Neural cell (in vitro differentiated cells): ENCODE measurements at regions not wholly inside any gene's neighbourhood (a gene's known extent, or its start where the extent isn't known, plus 50 kb on each side); places are given as distances from the start of the nearest gene placed in this dataset.

Source experiments
- H2AFZ ChIP-seq: fragments of 200-600, 300-800 bp; sonication (generic), shearing (Covaris generic); 2 replicates; pipeline ENCODE4 v1.6.0; 2014; ENCODE audit warnings: low read depth, mild to moderate bottlenecking, antibody characterized with exemption, low read length, moderate library complexity
- H3F3A ChIP-seq: fragments of 200-600 bp; shearing (Covaris generic); 2 replicates; pipeline ENCODE4 v1.6.1; 2016; ENCODE audit warnings: mild to moderate bottlenecking, moderate library complexity, mixed read lengths, antibody characterized with exemption, low read length; ENCODE audit not compliant: insufficient read depth, poor library complexity, severe bottlenecking
- H3K27ac ChIP-seq: fragments of 200-600, 300-800 bp; sonication (generic), shearing (Covaris generic); 2 replicates; pipeline ENCODE4 v1.5.1; 2014; ENCODE audit warnings: mild to moderate bottlenecking, low read length, moderate library complexity
- H3K27me3 ChIP-seq: fragments of 300-800, 200-600 bp; sonication (generic), shearing (Covaris generic); 2 replicates; pipeline ENCODE4 v1.6.0; 2014; ENCODE audit warnings: mild to moderate bottlenecking, low read depth, low read length, moderate library complexity; ENCODE audit not compliant: insufficient read depth
- H3K36me3 ChIP-seq: fragments of 300-800, 200-600 bp; sonication (generic), shearing (Covaris generic); 2 replicates; pipeline ENCODE4 v1.5.1; 2014; ENCODE audit warnings: mild to moderate bottlenecking, antibody characterized with exemption, low read length, moderate library complexity; ENCODE audit not compliant: insufficient read depth
- H3K4me2 ChIP-seq: fragments of 300-800, 200-600 bp; sonication (generic), shearing (Covaris generic); 2 replicates; pipeline ENCODE4 v1.6.0; 2014; ENCODE audit warnings: mild to moderate bottlenecking, low read length
- H3K4me3 ChIP-seq: fragments of 300-800, 200-600 bp; sonication (generic), shearing (Covaris generic); 2 replicates; pipeline ENCODE4 v1.5.1; 2014; ENCODE audit warnings: mild to moderate bottlenecking, low read length, moderate library complexity
- H3K79me2 ChIP-seq: fragments of 200-600 bp; shearing (Covaris generic); replicated peaks from 2 replicates; pipeline ENCODE4 v1.6.0; 2014; ENCODE audit warnings: mild to moderate bottlenecking, low read length, moderate library complexity; ENCODE audit not compliant: insufficient read depth
- H3K9ac ChIP-seq: fragments of 300-800, 200-600 bp; sonication (generic), shearing (Covaris generic); 2 replicates; pipeline ENCODE4 v1.6.1; 2016; ENCODE audit warnings: mild to moderate bottlenecking, low read length, mixed read lengths
- H3K9me2 ChIP-seq: fragments of 200-600 bp; shearing (Covaris generic); 2 replicates; pipeline ENCODE4 v1.6.1; 2016; ENCODE audit warnings: mild to moderate bottlenecking, low read length, mixed read lengths; ENCODE audit not compliant: insufficient read depth
- H3K9me3 ChIP-seq: fragments of 200-600, 300-800 bp; sonication (generic), shearing (Covaris generic); 2 replicates; pipeline ENCODE4 v1.6.1; 2016; ENCODE audit warnings: mild to moderate bottlenecking, mixed run types, low read length, moderate library complexity, mixed read lengths
- H4K20me1 ChIP-seq: fragments of 200-600 bp; shearing (Covaris generic); 2 replicates; pipeline ENCODE4 v1.6.1; 2016; ENCODE audit warnings: mild to moderate bottlenecking, mixed run types; ENCODE audit not compliant: insufficient read depth
- EP300 ChIP-seq: fragments of 450-650 bp; conservative IDR thresholded peaks from 2 replicates; pipeline ENCODE4 v1.6.1; 2014; ENCODE audit warnings: antibody characterized with exemption, mild to moderate bottlenecking, moderate library complexity; ENCODE audit not compliant: poor library complexity, severe bottlenecking
- EZH2 ChIP-seq: fragments of 200-600, 300-800 bp; shearing (Covaris generic), sonication (generic); IDR thresholded peaks from 2 replicates; pipeline ENCODE4 v1.6.1; 2014; ENCODE audit warnings: antibody characterized with exemption, low read length, borderline replicate concordance, mild to moderate bottlenecking; ENCODE audit not compliant: insufficient read depth, poor library complexity, severe bottlenecking
- MXI1 ChIP-seq: fragments of 450-650 bp; conservative IDR thresholded peaks from 2 replicates; pipeline ENCODE4 v1.6.1; 2014; ENCODE audit warnings: antibody characterized with exemption, mild to moderate bottlenecking; ENCODE audit not compliant: poor library complexity, severe bottlenecking
- POLR2AphosphoS5 ChIP-seq: IDR thresholded peaks from 2 replicates; pipeline ENCODE4 v1.6.1; 2012
- RAD21 ChIP-seq: fragments of 450-650 bp; conservative IDR thresholded peaks from 2 replicates; pipeline ENCODE4 v1.6.1; 2014; ENCODE audit warnings: antibody characterized with exemption, mild to moderate bottlenecking, moderate library complexity
- SMC3 ChIP-seq: fragments of 450-650 bp; conservative IDR thresholded peaks from 2 replicates; pipeline ENCODE4 v1.6.1; 2014; ENCODE audit warnings: antibody characterized with exemption, mild to moderate bottlenecking, moderate library complexity; ENCODE audit not compliant: poor library complexity
- TAF1 ChIP-seq: IDR thresholded peaks from 2 replicates; pipeline ENCODE4 v1.6.1; 2012; ENCODE audit warnings: low read depth
- TF ChIP-seq, protein P1 (sequence below): IDR thresholded peaks from 2 replicates; pipeline ENCODE4 v1.6.1; 2012; ENCODE audit warnings: borderline replicate concordance
- TF ChIP-seq, protein P2 (sequence below): fragments of 450-650 bp; IDR thresholded peaks from 2 replicates; pipeline ENCODE4 v1.5.1; 2014; ENCODE audit warnings: antibody characterized with exemption, mild to moderate bottlenecking, moderate library complexity; ENCODE audit not compliant: poor library complexity, severe bottlenecking

DNA sequence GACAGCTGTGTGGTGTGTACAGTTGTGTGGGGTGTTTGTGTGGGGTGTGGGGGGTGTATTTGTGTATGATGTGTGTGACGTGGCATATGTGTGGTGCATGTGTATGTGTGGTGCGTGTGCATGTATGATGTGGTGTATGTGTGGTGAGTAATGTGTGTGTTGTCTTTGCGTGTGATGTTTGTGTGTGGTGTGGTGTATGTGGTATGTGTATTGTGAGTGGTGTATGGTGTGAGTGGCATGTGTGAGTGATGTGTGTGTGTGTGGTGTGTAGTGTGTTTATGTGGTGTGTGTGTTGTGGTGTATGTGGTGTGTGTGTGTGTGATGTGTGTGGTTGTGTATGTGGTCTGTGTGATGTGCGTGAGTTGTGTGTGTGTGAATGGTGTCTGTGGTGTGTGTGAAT, 191.1 kb downstream of the MELK start:
- no peak overlapping the region for H3K4me2 ChIP-seq
- no peaks in the 10 kb centered on the region for H3F3A ChIP-seq
- no peaks in the 10 kb centered on the region for H3K9me3 ChIP-seq
- H3K27ac ChIP-seq = no peak overlapping the region
- H3K27me3 ChIP-seq = no peaks in the 10 kb centered on the region
- H4K20me1 ChIP-seq = no peaks in the 10 kb centered on the region
- no peaks in the 10 kb centered on the region for H3K79me2 ChIP-seq
- H3K9me2 ChIP-seq = no peaks in the 10 kb centered on the region
- no peak overlapping the region for H3K4me3 ChIP-seq
- no peaks in the 10 kb centered on the region for H3K36me3 ChIP-seq
- no peak overlapping the region for H2AFZ ChIP-seq
- TF ChIP-seq EZH2 = no peak
- TF ChIP-seq POLR2AphosphoS5 = no peak
- no peak for TF ChIP-seq RAD21
- TF ChIP-seq TAF1 = no peak
- TF ChIP-seq, protein P1, sequence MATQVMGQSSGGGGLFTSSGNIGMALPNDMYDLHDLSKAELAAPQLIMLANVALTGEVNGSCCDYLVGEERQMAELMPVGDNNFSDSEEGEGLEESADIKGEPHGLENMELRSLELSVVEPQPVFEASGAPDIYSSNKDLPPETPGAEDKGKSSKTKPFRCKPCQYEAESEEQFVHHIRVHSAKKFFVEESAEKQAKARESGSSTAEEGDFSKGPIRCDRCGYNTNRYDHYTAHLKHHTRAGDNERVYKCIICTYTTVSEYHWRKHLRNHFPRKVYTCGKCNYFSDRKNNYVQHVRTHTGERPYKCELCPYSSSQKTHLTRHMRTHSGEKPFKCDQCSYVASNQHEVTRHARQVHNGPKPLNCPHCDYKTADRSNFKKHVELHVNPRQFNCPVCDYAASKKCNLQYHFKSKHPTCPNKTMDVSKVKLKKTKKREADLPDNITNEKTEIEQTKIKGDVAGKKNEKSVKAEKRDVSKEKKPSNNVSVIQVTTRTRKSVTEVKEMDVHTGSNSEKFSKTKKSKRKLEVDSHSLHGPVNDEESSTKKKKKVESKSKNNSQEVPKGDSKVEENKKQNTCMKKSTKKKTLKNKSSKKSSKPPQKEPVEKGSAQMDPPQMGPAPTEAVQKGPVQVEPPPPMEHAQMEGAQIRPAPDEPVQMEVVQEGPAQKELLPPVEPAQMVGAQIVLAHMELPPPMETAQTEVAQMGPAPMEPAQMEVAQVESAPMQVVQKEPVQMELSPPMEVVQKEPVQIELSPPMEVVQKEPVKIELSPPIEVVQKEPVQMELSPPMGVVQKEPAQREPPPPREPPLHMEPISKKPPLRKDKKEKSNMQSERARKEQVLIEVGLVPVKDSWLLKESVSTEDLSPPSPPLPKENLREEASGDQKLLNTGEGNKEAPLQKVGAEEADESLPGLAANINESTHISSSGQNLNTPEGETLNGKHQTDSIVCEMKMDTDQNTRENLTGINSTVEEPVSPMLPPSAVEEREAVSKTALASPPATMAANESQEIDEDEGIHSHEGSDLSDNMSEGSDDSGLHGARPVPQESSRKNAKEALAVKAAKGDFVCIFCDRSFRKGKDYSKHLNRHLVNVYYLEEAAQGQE = no peak
- TF ChIP-seq, protein P2, sequence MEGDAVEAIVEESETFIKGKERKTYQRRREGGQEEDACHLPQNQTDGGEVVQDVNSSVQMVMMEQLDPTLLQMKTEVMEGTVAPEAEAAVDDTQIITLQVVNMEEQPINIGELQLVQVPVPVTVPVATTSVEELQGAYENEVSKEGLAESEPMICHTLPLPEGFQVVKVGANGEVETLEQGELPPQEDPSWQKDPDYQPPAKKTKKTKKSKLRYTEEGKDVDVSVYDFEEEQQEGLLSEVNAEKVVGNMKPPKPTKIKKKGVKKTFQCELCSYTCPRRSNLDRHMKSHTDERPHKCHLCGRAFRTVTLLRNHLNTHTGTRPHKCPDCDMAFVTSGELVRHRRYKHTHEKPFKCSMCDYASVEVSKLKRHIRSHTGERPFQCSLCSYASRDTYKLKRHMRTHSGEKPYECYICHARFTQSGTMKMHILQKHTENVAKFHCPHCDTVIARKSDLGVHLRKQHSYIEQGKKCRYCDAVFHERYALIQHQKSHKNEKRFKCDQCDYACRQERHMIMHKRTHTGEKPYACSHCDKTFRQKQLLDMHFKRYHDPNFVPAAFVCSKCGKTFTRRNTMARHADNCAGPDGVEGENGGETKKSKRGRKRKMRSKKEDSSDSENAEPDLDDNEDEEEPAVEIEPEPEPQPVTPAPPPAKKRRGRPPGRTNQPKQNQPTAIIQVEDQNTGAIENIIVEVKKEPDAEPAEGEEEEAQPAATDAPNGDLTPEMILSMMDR = no peak
- TF ChIP-seq MXI1 = no peak
- TF ChIP-seq SMC3 = no peak
- TF ChIP-seq EP300 = no peak
- no peak overlapping the region for H3K9ac ChIP-seq

DNA sequence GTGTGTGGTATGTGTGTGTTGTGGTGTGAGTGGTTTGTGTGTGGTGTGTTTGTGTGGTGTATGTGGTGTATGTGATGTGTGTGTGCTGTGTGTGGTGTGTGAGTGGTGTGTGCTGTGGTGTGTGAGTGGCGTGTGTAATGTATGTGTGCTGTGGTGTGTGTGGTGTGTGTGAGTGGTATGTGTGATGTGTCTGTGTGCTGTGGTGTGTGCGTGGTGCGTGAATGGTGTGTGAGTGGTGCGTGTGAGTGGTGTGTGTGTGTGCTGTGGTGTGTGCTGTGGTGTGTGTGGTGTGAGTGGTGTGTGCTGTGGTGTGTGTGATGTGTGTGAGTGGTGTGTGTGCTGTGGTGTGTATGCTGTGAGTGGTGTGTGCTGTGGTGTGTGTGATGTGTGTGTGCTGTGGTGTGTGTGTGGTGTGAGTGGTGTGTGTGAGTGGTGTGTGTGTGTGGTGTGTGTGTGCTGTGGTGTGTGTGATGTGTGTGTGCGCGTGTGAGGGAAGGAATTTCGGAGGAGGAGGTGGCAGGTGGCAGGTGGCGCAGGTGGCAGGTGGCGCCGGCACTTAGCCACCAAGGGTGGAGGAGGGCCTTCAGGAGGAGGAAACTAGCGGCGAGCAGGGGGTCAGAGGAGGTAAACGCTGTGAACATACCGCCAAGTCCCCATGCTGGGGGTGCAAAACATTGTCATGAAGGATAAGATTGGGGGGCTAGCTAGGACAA, 191.8 kb downstream of the MELK start:
- no peaks in the 10 kb centered on the region for H3F3A ChIP-seq
- H3K27me3 ChIP-seq = no peaks in the 10 kb centered on the region
- no peak overlapping the region for H3K9ac ChIP-seq
- no peak overlapping the region for H3K4me2 ChIP-seq
- H4K20me1 ChIP-seq = no peaks in the 10 kb centered on the region
- H3K9me3 ChIP-seq = no peaks in the 10 kb centered on the region
- no peaks in the 10 kb centered on the region for H3K36me3 ChIP-seq
- H3K79me2 ChIP-seq = no peaks in the 10 kb centered on the region
- no peak for TF ChIP-seq RAD21
- no peak for TF ChIP-seq TAF1
- TF ChIP-seq POLR2AphosphoS5 = no peak
- TF ChIP-seq, protein P2 = no peak
- TF ChIP-seq EP300 = no peak
- TF ChIP-seq SMC3 = no peak
- no peak for TF ChIP-seq EZH2
- TF ChIP-seq, protein P1 = no peak
- TF ChIP-seq MXI1 = no peak
- H3K4me3 ChIP-seq = no peak overlapping the region
- no peak overlapping the region for H3K27ac ChIP-seq
- H3K9me2 ChIP-seq = no peaks in the 10 kb centered on the region
- H2AFZ ChIP-seq = no peak overlapping the region
